Embryonic facial prominence (tissue), 1 donor: ENCODE measurements at regions not wholly inside any gene's neighbourhood (a gene's known extent, or its start where the extent isn't known, plus 50 kb on each side); places are given as distances from the start of the nearest gene placed in this dataset.

Experiments used
- DNase-seq: peaks from one replicate; pipeline ENCODE4 v3.0.0-alpha.2; 2016; ENCODE audit errors: extremely low spot score

- no peak for DNase-seq
Measured at GRCh38 chr16:65681406-65681805, 559.5 kb upstream of the CDH11 start.

GRCh38 chr16:65679785-65680184 lies 557.9 kb upstream of the CDH11 start:
- no peak for DNase-seq

- DNase-seq = no peak
Measured at GRCh38 chr16:65675161-65675560, 553.3 kb upstream of the CDH11 start.

DNA sequence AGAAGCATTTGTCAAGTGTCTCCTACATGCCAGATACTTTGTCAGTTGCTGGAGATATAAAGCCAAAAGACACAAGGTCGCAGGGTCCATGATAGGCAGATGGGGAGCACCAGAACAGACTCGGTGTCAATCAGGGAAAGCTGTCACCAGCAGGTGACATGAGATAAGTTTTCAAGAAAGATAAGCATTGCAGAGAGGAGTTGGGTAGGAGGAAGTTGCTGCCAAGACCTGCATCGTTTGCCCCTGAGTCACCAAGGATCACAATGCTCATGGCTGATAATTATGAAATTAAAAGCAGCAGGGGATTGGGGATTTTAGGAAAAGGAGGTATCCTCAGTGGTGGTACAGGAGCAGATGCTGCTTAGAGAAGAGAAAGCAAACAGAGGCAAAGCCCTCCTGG lies 551.1 kb upstream of the CDH11 start:
- DNase-seq = no peak

GRCh38 chr16:65671071-65671470 lies 549.2 kb upstream of the CDH11 start:
- DNase-seq = no peak

- no peak for DNase-seq
Measured at GRCh38 chr16:65668064-65668595, 546.3 kb upstream of the CDH11 start.

- no peak for DNase-seq
Measured at GRCh38 chr16:65667011-65667578, 545.2 kb upstream of the CDH11 start.

GRCh38 chr16:65666132-65666941 lies 544.5 kb upstream of the CDH11 start:
- no peak for DNase-seq

GRCh38 chr16:65665586-65665985 lies 543.7 kb upstream of the CDH11 start:
- DNase-seq = no peak

- no peak for DNase-seq
Measured at GRCh38 chr16:65663774-65664173, 541.9 kb upstream of the CDH11 start.

GRCh38 chr16:65662256-65662655 lies 540.4 kb upstream of the CDH11 start:
- no peak for DNase-seq

DNA sequence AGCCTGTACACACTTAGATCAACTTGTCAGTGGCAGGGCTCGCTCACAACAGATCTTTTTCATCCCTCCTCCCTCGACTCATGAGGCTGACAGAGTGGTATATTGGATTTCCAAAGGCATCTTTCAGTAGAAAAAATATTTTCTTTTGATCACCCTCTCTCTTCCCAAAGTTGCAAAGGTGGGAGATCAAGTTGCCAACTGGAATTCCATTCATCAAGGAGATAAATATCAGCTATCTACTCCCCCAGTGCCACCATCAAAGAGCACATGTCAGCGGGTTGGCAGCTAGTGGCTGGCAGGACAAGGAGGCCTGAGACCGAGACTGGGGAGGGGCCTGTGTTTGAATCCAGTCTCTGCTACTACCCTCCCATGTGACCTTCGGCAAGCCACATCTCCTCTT lies 539.7 kb upstream of the CDH11 start:
- no peak for DNase-seq

GRCh38 chr16:65660390-65660789 lies 538.5 kb upstream of the CDH11 start:
- DNase-seq = no peak

DNA sequence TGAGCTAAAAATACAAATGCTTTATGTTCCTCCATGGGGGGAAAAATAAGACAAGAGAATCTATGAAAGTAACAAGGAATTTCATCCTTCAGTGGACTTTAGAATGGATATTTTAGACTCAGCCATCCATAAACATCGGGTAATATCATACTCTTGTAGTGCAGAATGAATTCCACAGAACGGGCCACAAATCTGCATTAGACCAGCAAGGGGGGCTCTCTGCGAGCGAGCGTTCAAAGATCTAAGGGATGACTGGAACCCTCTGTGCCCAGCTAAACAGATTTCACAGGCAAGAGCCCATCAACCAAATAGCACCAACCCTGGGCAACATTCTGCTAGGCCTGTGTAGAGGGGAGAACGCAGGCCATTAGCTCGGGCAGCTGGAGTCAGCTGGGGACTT lies 537.9 kb upstream of the CDH11 start:
- DNase-seq = no peak

DNA sequence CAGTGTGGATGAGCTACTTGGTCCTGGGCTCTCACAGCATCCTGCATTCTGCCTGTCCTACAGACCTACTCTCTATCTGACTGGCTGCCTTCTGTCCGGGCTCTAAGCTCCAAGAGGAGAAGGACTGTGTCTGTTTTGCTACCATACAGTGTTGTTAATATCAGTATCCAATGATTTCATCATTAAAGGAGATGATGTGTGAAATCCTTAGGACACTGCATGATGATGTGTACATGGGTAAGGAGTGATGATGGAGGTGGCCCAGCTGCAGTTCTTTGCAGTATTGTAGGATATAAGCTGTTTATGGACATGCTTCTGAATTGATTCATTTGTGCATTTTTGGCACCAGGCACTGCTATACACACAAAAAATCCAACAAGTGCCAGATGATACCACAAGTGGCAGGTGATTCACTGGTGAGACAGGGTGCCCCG lies 536.9 kb upstream of the CDH11 start:
- DNase-seq = no peak

DNA sequence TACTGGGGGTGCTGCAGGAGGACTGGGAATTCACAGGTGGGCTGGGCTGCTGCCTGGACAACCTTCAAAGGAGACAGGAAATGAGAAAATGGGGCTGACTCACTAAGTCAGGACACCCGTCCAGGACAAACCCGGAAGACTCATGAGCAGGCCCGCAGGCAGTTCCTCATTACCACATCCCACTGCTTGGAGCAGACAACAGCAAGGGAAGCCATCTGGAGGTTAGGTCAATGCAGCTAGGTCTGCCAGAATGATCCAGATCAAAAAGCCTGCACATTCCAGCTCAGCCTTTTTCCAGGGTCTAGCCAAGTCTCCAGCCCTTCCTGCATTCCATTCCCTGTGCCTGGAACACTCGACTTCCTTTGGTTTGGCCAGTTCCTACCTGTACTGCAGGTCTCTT lies 536.5 kb upstream of the CDH11 start:
- no peak for DNase-seq

DNA sequence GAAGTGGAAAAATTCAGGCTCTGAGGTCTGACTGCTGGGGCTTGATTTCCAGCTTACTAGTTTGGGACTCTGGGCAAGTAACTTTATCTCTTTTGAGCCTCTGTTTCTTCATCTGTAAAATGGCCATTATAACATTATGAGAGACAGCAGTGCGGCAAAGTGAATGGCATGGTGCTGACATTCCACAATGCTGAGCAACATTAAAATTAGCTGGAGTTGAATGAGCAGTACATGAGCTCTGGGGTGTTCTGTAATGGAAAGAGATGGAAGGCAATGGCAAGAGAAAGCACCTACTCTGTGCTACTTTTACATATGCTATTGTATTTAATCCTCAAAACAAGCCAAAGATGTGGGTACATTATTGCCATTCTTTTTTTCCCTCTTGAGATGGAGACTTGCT lies 535.7 kb upstream of the CDH11 start:
- no peak for DNase-seq

- DNase-seq = no peak
Measured at GRCh38 chr16:65657071-65657494, 535.2 kb upstream of the CDH11 start.

DNA sequence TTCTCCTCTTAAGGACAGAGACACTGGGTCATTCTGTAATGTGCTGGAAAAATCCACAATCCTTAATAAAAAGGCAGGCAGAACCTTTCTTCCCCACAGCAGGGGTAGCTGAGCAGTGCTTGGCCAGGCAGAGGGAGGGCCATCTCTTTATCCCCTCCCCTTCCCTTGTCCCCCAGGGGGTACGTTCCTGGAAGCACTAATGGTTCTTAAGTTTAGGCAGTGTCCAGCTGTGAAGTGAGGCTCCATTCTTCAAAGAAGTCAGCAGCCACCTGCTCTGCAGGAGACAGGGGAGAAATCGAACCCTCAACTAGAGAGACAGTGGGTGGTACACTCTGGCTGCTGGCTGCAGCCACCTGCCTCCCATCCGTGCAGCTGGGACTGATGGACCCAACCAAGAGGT lies 533.9 kb upstream of the CDH11 start:
- DNase-seq = no peak

GRCh38 chr16:65648101-65648500 lies 526.2 kb upstream of the CDH11 start:
- DNase-seq = no peak

DNA sequence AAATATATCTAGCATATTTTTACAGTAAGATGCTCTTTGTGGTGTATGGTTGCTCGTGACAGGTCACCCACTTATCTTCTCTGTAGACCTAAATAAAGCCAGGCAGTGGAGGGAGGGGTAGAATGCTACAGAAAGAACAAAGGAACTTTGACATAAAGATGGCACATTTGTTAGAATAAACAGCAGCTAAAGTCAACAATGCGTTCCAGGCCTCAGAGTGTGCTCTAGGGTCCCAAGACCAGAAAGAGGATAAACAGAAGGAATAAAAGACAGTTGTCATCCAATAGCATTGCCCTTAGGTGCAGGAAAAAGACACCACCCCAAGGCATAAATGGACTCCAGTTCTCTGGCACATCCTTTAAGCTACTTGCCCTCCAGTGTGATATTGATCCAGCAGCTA lies 523.0 kb upstream of the CDH11 start:
- DNase-seq = no peak

DNA sequence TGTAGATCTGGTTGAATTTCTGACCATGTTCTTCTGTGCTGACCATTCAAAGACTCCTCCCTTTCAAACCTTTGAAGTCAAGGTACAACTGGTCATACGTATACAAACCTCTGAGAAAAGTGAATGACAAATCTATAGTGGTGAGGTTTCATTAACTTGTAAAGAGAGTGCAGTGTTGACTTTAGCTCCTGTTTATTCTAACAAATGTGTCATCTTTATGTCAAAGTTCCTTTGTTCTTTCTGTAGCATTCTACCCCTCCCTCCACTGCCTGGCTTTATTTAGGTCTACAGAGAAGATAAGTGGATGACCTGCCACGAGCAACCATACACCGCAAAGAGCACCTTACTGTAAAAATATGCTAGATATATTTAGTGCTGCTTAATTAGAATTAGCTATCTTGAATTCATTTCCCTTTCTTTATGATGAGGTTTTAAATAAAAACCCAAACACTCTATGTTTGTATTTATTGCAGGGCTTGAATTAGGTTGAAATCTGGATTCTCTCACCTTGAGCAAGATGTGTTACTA lies 520.0 kb upstream of the CDH11 start:
- DNase-seq = no peak
